ENCODE measurements at regions not wholly inside any gene's neighbourhood (a gene's known extent, or its start where the extent isn't known, plus 50 kb on each side); places are given as distances from the start of the nearest gene placed in this dataset.

DNA sequence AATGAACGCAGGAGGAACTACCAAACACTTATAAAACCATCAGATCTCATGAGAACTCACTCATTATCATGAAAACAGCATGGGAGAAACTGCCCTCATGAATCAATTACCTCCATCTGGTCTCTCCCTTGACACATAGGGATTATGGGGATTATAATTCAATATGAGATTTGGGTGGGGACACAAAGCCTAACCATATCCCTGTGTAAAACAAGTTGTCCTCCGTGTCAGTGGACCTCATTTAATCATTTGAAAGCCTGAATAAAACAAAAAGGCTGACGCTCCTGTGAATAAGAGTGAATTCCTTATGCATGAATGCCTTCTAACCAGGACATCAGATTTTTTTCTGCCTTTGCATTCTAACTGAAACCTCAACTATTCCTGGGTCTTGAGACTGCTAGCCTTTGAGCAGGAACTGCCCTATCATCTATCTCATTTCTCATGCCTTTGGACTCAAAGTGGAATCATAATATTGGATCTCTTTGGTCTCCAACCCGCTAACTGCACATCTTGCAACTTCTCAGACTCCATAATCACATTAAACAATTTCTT lies 648.8 kb downstream of the ADGRL2 start:
- DNase-seq (ENCODE audit: low read depth) = no peak
- no peak overlapping the region for H3K4me3 ChIP-seq (ENCODE audit: control insufficient read depth, low read depth, low read length)
- no peak for TF ChIP-seq CTCF (IDR thresholded peaks at IDR 0.05; ENCODE audit: control insufficient read depth, insufficient read depth, low read depth, low read length, missing control alignments)

- no peak overlapping the region for H3K4me3 ChIP-seq (ENCODE audit: control insufficient read depth, low read depth, low read length)
- TF ChIP-seq CTCF (IDR thresholded peaks at IDR 0.05; ENCODE audit: control insufficient read depth, insufficient read depth, low read depth, low read length, missing control alignments) = no peak
- no peak for DNase-seq (ENCODE audit: low read depth)
Measured at GRCh38 chr1:82446955-82447354, 646.2 kb downstream of the ADGRL2 start.

DNA sequence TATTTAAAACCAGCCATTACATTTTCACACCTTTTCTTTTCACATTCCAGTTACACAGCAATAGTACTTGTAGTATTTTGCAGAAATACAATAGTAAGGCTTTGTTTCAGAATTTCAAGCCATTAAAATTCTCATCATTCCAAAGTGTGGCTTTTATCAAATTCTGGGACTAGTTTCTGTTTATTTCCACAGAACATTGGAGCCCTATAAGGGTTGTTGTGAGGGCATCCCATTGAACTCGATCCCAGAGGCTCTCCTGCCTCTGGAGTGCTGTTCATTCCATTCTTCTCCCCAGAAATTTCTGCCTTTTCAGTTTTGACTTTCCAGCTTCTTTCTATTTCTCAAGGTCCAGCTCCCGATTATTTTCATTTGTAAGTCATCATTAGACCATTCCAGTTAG lies 645.5 kb downstream of the ADGRL2 start:
- no peak overlapping the region for H3K4me3 ChIP-seq (ENCODE audit: control insufficient read depth, low read depth, low read length)
- no peak for DNase-seq (ENCODE audit: low read depth)
- TF ChIP-seq CTCF (IDR thresholded peaks at IDR 0.05; ENCODE audit: control insufficient read depth, insufficient read depth, low read depth, low read length, missing control alignments) = no peak

DNA sequence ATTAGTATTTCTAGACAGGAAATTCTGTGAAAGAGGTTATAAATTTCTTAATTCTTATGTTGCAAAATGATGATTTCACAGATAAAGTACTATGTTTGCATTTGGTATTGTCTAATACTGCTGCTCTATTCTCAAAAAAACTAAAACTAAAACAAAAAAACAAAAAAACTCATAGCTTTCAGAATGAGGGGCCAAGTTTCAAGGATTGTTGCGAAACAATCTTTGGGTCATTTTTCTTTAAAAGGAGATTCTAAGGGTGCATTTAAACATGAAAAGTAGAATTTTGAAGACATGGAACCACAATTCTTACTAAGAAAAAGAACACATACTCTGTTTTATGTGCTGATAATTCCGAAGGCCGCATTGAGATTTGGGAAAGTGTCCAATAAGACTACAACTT lies 645.1 kb downstream of the ADGRL2 start:
- no peak for TF ChIP-seq CTCF (IDR thresholded peaks at IDR 0.05; ENCODE audit: control insufficient read depth, insufficient read depth, low read depth, low read length, missing control alignments)
- no peak overlapping the region for H3K4me3 ChIP-seq (ENCODE audit: control insufficient read depth, low read depth, low read length)
- DNase-seq (ENCODE audit: low read depth) = no peak

DNA sequence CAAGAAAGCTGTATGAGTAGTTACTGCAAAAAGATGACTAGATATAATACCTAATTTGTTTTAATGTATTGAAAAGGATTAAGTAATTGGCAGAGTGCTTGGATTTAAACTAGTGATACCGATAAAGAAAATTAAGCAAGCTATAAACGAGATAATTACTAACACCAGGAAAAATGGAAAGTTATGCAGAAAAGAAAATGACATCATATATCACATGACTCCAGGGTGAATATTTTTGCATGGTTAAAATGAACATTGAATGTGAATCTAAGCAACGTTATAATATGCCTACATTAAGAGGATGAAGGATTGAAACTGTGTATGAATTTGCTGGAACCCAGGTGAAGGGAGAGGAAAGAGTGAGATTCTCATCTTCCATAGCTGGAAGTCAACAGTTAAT lies 644.4 kb downstream of the ADGRL2 start:
- no peak overlapping the region for H3K4me3 ChIP-seq (ENCODE audit: control insufficient read depth, low read depth, low read length)
- DNase-seq (ENCODE audit: low read depth) = no peak
- TF ChIP-seq CTCF (IDR thresholded peaks at IDR 0.05; ENCODE audit: control insufficient read depth, insufficient read depth, low read depth, low read length, missing control alignments) = no peak

GRCh38 chr1:82441402-82441801 lies 640.7 kb downstream of the ADGRL2 start:
- DNase-seq (ENCODE audit: low read depth) = no peak
- H3K4me3 ChIP-seq (ENCODE audit: control insufficient read depth, low read depth, low read length) = no peak overlapping the region
- no peak for TF ChIP-seq CTCF (IDR thresholded peaks at IDR 0.05; ENCODE audit: control insufficient read depth, insufficient read depth, low read depth, low read length, missing control alignments)
